HCT116 (cell line): ENCODE measurements at regions not wholly inside any gene's neighbourhood (a gene's known extent, or its start where the extent isn't known, plus 50 kb on each side); places are given as distances from the start of the nearest gene placed in this dataset.

ENCODE experiments used
- ATAC-seq: fragments of 200-7000 bp; cut with Tn5 transposase; 2 replicates; pipeline ENCODE4 v1.9.1; 2020; ENCODE audit warnings: mild to moderate bottlenecking, moderate library complexity
- BruUV-seq: library from RNA; stranded (reverse); fragments of 400-500 nt; replicated peaks from 2 replicates; lab custom pipeline; 2021; lab: Mats Ljungman, UMichigan
- CTCF ChIA-PET: fragments of 300-600 bp; sonication (Branson Sonifier 250); formaldehyde crosslinking; loops from one replicate; lab custom pipeline; 2021; ENCODE audit warnings: antibody characterized with exemption; lab: Charles Lee
- POLR2A ChIA-PET: fragments of 300-600, 350-600 bp; sonication (Branson Sonifier 250); formaldehyde crosslinking; loops from one replicate; lab custom pipeline; 2021; ENCODE audit warnings: antibody characterized with exemption; lab: Charles Lee
- RAD21 ChIA-PET, 2 experiments: fragments of 300-600 bp; sonication (Branson Sonifier 250); formaldehyde crosslinking; loops; one replicate each; lab custom pipeline; 2023; ENCODE audit warnings: low total read pairs in 2 of 2; ENCODE audit not compliant: uncharacterized antibody in 2 of 2, unreplicated experiment in 2 of 2, low non-redundant PET in 1 of 2; lab: Charles Lee
- DNase-seq: peaks from one replicate; pipeline ENCODE4 v3.0.0-alpha.2; 2010; ENCODE audit warnings: low read depth, low spot score
- H2AFZ ChIP-seq: fragments of 200-600 bp; shearing (Covaris generic), sonication (generic); 2 replicates; pipeline ENCODE4 v1.6.1; 2017; ENCODE audit warnings: low read depth, mixed run types, mixed read lengths, antibody characterized with exemption, low read length; ENCODE audit not compliant: poor library complexity, severe bottlenecking
- H3K27ac ChIP-seq: 2 replicates; pipeline ENCODE4 v1.5.1; 2012; ENCODE audit warnings: low read depth, low read length
- H3K27me3 ChIP-seq: fragments of 200-600 bp; sonication (generic); 2 replicates; pipeline ENCODE4 v1.6.1; 2016; ENCODE audit warnings: mixed run types, low read length, mixed read lengths; ENCODE audit not compliant: insufficient read depth
- H3K36me3 ChIP-seq, 2 experiments: fragments of 200-500 bp in 1 of 2; fragments of 200-600 bp in 1 of 2; sonication (Bioruptor generic) in 1 of 2; sonication (generic) in 1 of 2; 2 replicates each; pipeline versions ENCODE4 v1.5.1 to v1.6.1; 2014 to 2016; ENCODE audit warnings: low read length in 2 of 2, inconsistent platforms in 1 of 2, mixed read lengths in 1 of 2, mixed run types in 1 of 2; ENCODE audit not compliant: insufficient read depth in 2 of 2, control insufficient read depth in 1 of 2
- H3K4me1 ChIP-seq, 2 experiments: fragments of 200-600 bp in 1 of 2; sonication (generic) in 1 of 2; 2 replicates each; pipeline versions ENCODE4 v1.5.1 to v1.6.1; 2012 to 2017; ENCODE audit warnings: low read length in 2 of 2, inconsistent platforms in 1 of 2, mild to moderate bottlenecking in 1 of 2, mixed read lengths in 1 of 2, mixed run types in 1 of 2, moderate library complexity in 1 of 2; ENCODE audit not compliant: insufficient read depth in 2 of 2, control insufficient read depth in 1 of 2
- H3K4me2 ChIP-seq: fragments of 200-600 bp; sonication (generic); 2 replicates; pipeline ENCODE4 v1.6.1; 2017; ENCODE audit warnings: mixed run types, low read length, mixed read lengths
- H3K4me3 ChIP-seq, 2 experiments: fragments of 200-600 bp in 1 of 2; sonication (generic) in 1 of 2; replicated peaks in 1 of 2; 2 replicates each; pipeline ENCODE4 v1.5.1; 2011 to 2016; ENCODE audit warnings: low read length in 2 of 2, control low read depth in 1 of 2, low read depth in 1 of 2, mild to moderate bottlenecking in 1 of 2, mixed read lengths in 1 of 2, mixed run types in 1 of 2
- H3K79me2 ChIP-seq: fragments of 200-600 bp; sonication (generic); 2 replicates; pipeline ENCODE4 v1.6.1; 2017; ENCODE audit warnings: mild to moderate bottlenecking, mixed run types, low read length, moderate library complexity, mixed read lengths; ENCODE audit not compliant: insufficient read depth
- H3K9ac ChIP-seq: fragments of 200-600 bp; sonication (generic); 2 replicates; pipeline ENCODE4 v1.6.1; 2016; ENCODE audit warnings: low read length, mixed read lengths
- H3K9me2 ChIP-seq: fragments of 200-600 bp; sonication (generic), shearing (Covaris generic); 2 replicates; pipeline ENCODE4 v1.6.1; 2017; ENCODE audit warnings: mixed run types, mild to moderate bottlenecking, moderate library complexity; ENCODE audit not compliant: insufficient read depth
- H3K9me3 ChIP-seq, 2 experiments: fragments of 200-500 bp in 1 of 2; fragments of 200-600 bp in 1 of 2; sonication (Bioruptor generic) in 1 of 2; sonication (generic) in 1 of 2; 2 replicates each; pipeline ENCODE4 v1.6.1; 2014 to 2017; ENCODE audit warnings: low read length in 2 of 2, mixed read lengths in 2 of 2, inconsistent platforms in 1 of 2, low read depth in 1 of 2, mild to moderate bottlenecking in 1 of 2, mixed run types in 1 of 2, moderate library complexity in 1 of 2; ENCODE audit not compliant: control insufficient read depth in 1 of 2, insufficient read depth in 1 of 2
- H4K20me1 ChIP-seq: fragments of 200-600 bp; sonication (generic), shearing (Covaris generic); 2 replicates; pipeline ENCODE4 v1.6.1; 2017; ENCODE audit warnings: mixed run types, mild to moderate bottlenecking, moderate library complexity; ENCODE audit not compliant: insufficient read depth
- ATF3 ChIP-seq: IDR thresholded peaks from 2 replicates; pipeline ENCODE4 v1.6.1; 2012
- CEBPB ChIP-seq: IDR thresholded peaks from 2 replicates; pipeline ENCODE4 v1.6.1; 2012; ENCODE audit warnings: low read depth
- ELF1 ChIP-seq: IDR thresholded peaks from 2 replicates; pipeline ENCODE4 v1.6.1; 2012; ENCODE audit warnings: low read depth, borderline replicate concordance
- EZH2 ChIP-seq: fragments of 200-600 bp; sonication (generic); IDR thresholded peaks from 2 replicates; pipeline ENCODE4 v1.6.1; 2017; ENCODE audit warnings: antibody characterized with exemption, mixed run types
- FOSL1 ChIP-seq: IDR thresholded peaks from 2 replicates; pipeline ENCODE4 v1.6.1; 2012; ENCODE audit warnings: low read depth
- POLR2A ChIP-seq: IDR thresholded peaks from 2 replicates; pipeline ENCODE4 v1.7.0; 2011; ENCODE audit warnings: borderline replicate concordance; ENCODE audit not compliant: insufficient read depth, insufficient read length; ENCODE audit errors: extremely low read depth
- POLR2AphosphoS5 ChIP-seq: IDR thresholded peaks from 2 replicates; pipeline ENCODE4 v1.6.1; 2011; ENCODE audit warnings: mild to moderate bottlenecking, low read depth, low read length, moderate library complexity
- SIN3A ChIP-seq: IDR thresholded peaks from 2 replicates; pipeline ENCODE4 v1.6.1; 2012; ENCODE audit warnings: low read depth
- TCF7L2 ChIP-seq: IDR thresholded peaks from 2 replicates; pipeline ENCODE4 v1.7.0; 2011; ENCODE audit warnings: borderline replicate concordance, inconsistent platforms; ENCODE audit not compliant: insufficient read depth, insufficient read length; ENCODE audit errors: extremely low read depth
- ZBTB33 ChIP-seq: IDR thresholded peaks from 2 replicates; pipeline ENCODE4 v1.6.1; 2011; ENCODE audit warnings: mild to moderate bottlenecking, low read length, moderate library complexity; ENCODE audit not compliant: insufficient replicate concordance; ENCODE audit errors: extremely low read depth
- ZNF274 ChIP-seq: fragments of 200-500 bp; sonication (Bioruptor generic); IDR thresholded peaks from 2 replicates; pipeline ENCODE4 v1.6.1; 2014; ENCODE audit warnings: mild to moderate bottlenecking, low read depth, low read length, inconsistent platforms
- intact Hi-C: fragments of 100-400 bp; cut with micrococcal nuclease; formaldehyde crosslinking; loops from 2 replicates; pipeline ENCODE4 v1.10.0; 2022
- TF ChIP-seq, protein P1 (sequence below): IDR thresholded peaks from 2 replicates; pipeline ENCODE4 v1.6.1; 2012

DNA sequence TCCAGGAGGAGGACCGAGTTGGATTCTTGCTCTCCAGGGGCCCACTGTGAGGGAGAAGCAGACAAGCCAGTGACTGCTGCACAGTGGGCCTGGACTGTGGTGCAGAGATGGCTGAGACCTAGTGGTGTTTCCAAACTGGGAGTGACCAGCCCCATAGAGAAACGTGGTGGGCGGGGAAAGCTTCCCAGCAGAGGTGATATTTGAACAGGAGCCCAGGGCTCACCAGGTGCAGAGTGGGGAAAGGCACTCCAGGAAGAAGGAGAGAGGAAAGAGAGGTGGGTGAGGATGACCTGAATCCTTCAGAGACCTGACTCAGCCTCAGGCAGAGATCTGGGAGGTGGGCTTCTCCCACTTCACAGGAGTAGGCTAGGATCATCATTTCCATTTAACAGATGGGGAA lies 52.1 kb upstream of the RASD2 start:
- ATAC-seq = no peak
- Histone ChIP-seq H3K36me3 (no peaks in the 10 kb centered on the region), H3K4me1 (peaks cover 6 to 16% of the 10 kb centered on the region in 2 experiments; a peak in 3 of 4 replicates), H3K79me2 (no peaks in the 10 kb centered on the region), H3K4me2 (no peak overlapping the region), H2AFZ (no peak overlapping the region), H3K4me3 (no peak overlapping the region), H3K9ac (no peak overlapping the region), H3K27ac (no peak overlapping the region), H3K27me3 (no peaks in the 10 kb centered on the region)
- intact Hi-C loops = no loop called here
- no TSS peak for BruUV-seq
- no peak for DNase-seq
- RAD21 ChIA-PET = no interaction called here
- no peak for TF ChIP-seq FOSL1
- TF ChIP-seq CEBPB = no peak
- TF ChIP-seq TCF7L2 = no peak
- no peak for TF ChIP-seq EZH2
- no peak for TF ChIP-seq ZBTB33
- no peak for TF ChIP-seq ZNF274
- TF ChIP-seq POLR2AphosphoS5 = no peak
- TF ChIP-seq, protein P1, sequence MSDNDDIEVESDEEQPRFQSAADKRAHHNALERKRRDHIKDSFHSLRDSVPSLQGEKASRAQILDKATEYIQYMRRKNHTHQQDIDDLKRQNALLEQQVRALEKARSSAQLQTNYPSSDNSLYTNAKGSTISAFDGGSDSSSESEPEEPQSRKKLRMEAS = no peak
- no peak for TF ChIP-seq ELF1
- TF ChIP-seq POLR2A = no peak
- TF ChIP-seq ATF3 = no peak
- no peak for TF ChIP-seq SIN3A
- TF ChIP-seq, all 23 proteins: peak for 0
- CTCF ChIA-PET = interaction anchor here (1.6 kb wide), 1 partner anchor 58 kb away, joined by 4 read pairs; no protein-coding TSS in a partner anchor
- Histone ChIP-seq H3K9me3 (no peaks in the 10 kb centered on the region), H4K20me1 (no peaks in the 10 kb centered on the region), H3K9me2 (no peaks in the 10 kb centered on the region)
- POLR2A ChIA-PET = no interaction called here
